8988T (cell line): ENCODE measurements at regions not wholly inside any gene's neighbourhood (a gene's known extent, or its start where the extent isn't known, plus 50 kb on each side); places are given as distances from the start of the nearest gene placed in this dataset.
"Not testable (repeated sequence)": the region's sequence is repeated elsewhere in the genome, so short reads cannot be mapped to it uniquely, and the experiment has no call there.

Experiments
- DNase-seq: peaks from one replicate; pipeline ENCODE4 v3.0.0; 2011

DNA sequence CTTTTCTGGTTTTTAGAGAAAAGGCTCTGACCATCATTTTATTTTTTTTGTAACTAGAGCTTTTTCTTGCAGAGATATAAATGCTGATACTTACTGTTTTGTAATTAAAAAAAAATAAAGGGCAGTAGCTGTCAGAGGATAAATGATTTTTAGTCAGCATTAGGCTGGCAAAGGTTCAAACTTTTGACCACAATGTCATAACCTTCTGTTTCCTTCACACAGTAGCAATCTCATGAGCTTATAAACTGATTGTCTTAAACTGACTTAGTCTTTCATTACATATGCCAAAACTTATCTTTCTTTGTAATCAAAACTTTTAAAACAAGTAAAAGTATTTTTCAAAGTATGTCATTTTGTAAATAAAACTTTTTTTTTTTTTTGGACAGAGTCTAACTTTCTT is 841.9 kb downstream of the OTOL1 start:
- DNase-seq: no peak

DNA sequence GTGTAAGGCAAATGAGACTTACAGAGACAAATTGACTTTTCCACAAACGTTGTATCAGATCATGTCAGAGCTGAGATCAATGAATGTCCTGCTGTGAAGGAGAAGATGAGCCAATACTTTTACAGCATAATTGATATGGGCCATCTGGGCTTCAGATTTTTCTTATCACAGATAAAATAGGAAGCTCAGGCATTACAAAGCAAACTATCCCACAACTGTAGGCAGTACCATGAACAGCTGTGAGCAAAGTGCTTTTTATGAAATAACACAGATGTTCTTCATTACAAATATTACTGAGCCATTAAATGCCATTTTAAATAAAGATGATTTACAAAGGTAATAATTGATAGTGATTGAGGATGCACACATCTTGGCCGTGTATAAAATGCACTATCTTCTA is 852.3 kb downstream of the OTOL1 start:
- no peak for DNase-seq

- DNase-seq: no peak
Measured at GRCh38 chr3:162353414-162353813, 856.8 kb downstream of the OTOL1 start.

DNA sequence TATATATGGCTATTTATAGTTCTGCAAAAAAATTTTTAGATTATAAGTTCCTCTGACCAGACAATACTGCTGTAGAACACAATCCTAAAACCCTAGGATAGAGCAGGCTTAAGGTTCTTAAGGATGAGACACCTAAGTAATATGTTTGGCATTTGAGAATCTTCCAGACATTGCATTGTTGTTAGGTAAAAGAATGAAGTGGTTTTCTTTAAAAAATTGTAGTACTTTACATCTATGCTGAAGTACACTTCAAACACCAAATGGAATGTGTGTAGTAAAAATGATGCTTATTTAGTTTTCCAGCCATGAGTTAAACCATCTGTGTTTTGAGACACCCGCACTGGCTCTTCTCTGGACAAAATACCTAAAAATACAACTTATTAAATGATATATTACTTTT is 857.7 kb downstream of the OTOL1 start:
- DNase-seq: no peak

DNA sequence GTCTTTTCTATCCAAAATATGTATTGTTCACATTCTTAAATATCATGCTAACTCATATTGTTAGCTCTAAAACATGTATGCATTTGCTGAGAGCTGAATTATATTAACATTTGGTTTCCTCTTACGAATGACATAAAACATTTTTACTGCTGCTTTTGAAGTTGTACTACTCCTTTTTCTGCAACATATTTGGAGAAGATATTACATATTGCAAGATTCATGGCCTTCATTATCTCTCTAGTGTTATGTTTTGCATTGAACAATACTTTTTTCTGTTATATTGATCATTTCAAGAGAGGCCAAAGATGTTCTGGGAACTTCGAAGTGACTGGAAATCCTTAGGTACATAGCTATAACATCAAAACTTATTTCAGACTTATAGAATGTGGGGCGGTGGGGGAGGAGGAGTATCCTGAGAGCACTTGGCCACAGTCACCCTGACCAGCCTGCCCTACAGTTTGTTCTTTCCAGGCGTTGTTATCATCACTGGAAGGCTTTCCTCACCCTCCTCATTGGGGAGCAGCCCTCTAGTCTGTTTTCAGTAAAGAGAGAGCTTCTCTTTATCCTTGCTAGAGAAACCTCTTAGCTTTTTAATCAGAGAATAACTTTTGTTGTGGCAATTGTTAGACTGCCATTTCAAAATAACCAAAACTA is 868.6 kb downstream of the OTOL1 start:
- DNase-seq: no peak

GRCh38 chr3:162366166-162366766 is 869.7 kb downstream of the OTOL1 start:
- no peak for DNase-seq

GRCh38 chr3:162367429-162368260 is 871.0 kb downstream of the OTOL1 start:
- no peak for DNase-seq

DNA sequence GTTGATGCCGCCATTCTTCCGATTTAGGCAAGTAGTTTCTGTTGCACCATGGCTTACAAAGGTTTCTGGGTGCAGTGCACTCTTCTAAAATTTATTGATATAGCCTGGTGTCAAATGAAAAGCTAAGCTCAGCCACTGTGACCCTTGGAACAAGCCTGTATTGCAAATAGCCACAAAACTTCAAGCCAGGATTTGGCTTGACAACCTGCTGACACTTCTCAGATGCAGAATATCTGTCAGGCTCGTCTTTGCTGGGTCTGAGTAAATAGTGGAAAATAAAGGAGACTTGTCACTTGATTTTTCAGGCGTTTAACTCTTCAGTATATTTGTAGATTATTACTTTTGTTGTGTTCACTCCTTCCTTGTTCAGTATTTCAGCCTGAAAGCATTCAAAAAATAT is 871.8 kb downstream of the OTOL1 start:
- no peak for DNase-seq

GRCh38 chr3:162369306-162369705 is 872.7 kb downstream of the OTOL1 start:
- DNase-seq: no peak

GRCh38 chr3:162370141-162370540 is 873.5 kb downstream of the OTOL1 start:
- no peak for DNase-seq

DNA sequence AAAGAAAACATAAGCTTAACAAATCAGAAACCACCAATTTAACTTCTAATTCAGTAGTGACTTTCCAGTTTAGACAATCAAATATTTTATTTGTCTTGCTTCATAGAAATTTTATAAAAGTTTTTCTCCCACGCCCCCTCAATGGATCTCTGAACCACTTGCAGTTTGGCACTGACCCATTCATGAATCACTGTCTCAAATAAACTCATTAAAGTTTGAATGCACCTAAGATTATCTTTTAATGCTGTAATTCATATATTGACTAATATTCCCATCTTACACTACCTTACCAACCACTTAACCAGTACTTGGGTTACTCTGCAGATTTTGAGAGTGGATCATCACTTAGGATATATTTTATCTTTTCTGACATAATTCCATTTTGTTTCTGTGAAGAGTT is 880.2 kb downstream of the OTOL1 start:
- DNase-seq: no peak

DNA sequence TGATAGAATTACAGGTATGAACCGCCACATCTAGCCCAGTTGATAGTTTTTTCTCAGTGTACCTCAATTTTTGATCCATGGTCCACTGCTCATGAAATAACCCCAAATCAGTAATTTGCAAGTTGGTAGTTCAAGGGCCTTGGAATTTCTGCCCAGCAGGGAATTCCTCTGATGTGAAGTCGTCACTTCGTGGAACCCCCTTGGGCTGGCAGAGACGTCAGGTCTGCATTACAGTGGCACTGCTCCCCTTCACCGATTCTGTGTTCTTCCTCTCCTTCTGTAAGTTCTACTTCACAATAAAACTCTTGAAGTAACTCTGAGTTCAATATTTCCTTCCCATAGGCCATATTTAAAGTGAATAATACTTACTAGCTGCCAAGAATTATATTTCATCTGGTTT is 881.0 kb downstream of the OTOL1 start:
- no peak for DNase-seq

- DNase-seq: no peak
Measured at GRCh38 chr3:162385387-162385786, 888.8 kb downstream of the OTOL1 start.

DNA sequence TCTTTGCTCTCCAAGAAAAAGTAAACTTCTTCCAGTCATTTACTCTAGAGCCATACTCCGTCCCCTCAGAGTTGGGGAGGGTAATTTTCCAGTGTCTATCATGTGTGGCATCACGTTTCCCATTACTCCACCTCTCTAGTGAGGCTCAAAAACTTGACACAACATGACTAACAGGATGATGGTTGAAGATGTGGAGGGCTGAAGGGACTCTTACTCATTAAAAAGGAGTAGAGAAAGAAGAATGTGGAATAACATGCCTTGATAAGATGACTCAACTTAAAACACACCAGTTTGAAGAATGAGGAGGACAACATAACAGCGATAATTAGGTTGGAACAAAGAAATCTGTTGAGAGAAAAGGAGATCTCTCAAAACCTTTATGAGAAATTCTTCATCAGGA is 894.3 kb downstream of the OTOL1 start:
- DNase-seq: no peak

- DNase-seq: no peak
Measured at GRCh38 chr3:162391301-162391700, 894.7 kb downstream of the OTOL1 start.

DNA sequence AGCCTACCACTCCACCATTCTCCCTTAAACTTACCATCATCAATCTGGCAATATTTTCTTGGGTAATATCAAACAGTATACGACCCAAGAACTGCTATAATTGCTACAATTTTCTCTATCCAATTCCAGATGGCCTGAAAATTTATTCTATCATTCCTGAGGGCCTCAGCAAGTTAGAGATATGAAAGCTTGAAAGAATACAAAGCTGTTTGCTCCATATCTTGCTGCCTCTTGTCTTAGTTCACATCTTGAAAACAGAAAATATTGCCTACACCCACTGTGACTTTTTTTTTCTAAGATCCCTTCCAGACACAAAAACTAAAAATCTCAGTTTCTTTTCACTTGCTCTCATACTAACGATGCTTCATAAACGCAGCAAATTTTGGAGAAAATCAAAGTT is 898.9 kb downstream of the OTOL1 start:
- DNase-seq: no peak

DNA sequence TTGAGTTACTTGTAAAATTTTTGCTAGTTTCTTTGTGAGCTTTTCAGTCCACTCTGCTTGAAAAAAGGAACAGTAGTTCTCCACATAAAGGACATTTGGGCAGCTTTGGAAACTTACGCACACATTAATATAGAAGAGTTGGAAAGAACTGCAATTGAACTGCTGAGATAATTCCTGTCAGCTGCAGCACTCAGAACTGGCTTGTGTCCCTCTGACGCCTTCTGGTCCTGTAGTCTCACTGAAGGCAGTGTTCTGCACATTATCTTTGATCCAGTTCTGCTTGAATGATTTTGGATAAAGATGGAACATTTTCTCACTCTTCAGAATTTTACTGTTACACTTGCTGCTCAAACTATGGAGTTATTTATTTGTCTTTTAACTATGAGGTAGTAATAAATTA is 901.9 kb downstream of the OTOL1 start:
- no peak for DNase-seq

DNA sequence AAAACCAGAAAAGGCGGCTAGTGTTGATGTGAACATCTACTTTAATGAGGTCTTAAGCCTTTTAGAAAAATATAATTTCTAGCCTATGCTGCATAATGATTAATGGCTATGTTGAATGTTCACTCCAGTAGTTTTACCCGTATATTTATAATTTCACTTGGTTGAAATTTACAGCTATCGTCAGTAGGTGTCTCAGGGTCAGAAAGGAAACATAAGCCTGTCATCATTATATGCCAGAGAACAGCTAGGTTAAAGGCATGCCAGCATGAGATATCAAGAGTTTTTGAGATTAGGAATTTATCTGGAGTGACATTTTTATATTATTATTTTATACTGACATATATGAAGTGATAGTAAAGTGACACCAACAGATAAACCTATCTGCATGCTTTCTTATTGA is 904.1 kb downstream of the OTOL1 start:
- no peak for DNase-seq

- DNase-seq: not testable (repeated sequence)
Measured at GRCh38 chr3:162411556-162411955, 914.9 kb downstream of the OTOL1 start.

GRCh38 chr3:162421721-162422120 is 925.1 kb downstream of the OTOL1 start:
- no peak for DNase-seq

DNA sequence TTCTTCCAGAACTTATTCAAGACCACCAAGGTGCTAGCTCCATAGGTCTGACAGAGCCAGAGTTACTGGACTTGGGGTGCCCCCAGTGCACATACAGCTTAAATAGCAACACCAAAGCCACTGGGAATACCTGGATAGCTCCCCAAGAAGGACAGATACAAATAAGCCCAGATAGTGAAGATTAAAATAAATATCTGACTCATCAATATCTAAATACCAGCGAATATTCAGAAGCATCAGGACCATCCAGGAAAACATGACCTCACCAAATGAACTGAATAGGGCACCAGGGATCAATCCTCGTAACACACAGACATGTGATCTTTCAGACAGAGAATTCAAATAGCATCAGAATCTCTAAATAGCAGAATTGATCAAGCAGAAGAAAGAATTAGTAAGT is 931.6 kb downstream of the OTOL1 start:
- no peak for DNase-seq

DNA sequence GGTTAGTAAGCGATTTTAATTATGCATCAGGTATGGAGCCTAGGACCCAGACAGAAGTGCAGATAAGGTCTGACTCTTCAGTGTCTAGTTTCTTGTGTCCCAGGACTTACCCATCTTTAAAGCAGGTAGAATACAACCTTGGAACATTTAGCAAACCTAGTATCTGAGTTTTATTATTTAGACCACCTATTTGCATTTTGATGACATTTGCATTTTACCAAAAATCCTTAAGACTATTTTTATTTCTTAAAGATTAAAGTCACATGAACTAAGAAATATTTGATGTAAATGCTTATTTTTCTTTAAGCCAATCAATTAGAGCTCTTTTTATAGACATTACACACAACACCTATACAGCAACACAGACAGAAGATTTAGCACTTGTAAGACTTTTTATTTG is 939.1 kb downstream of the OTOL1 start:
- DNase-seq: no peak

DNA sequence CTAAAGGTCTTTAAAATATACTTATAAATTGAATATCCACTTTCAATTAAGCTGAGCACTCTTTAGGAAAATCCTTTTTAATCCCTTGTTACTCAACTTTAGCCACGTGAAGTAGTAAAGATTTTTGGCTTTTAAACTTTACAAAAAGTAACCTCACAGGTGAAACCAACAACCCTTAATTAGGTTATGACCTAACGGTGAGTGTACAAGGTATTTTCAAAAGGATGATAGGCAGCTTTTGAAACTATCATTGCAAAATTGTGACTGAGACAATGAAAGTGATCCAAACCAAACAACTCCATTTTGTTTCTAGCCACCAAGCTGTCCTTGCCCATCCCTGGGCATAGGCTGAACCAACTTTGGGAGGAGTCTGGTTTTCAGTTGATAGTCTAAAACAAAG is 940.2 kb downstream of the OTOL1 start:
- no peak for DNase-seq

DNA sequence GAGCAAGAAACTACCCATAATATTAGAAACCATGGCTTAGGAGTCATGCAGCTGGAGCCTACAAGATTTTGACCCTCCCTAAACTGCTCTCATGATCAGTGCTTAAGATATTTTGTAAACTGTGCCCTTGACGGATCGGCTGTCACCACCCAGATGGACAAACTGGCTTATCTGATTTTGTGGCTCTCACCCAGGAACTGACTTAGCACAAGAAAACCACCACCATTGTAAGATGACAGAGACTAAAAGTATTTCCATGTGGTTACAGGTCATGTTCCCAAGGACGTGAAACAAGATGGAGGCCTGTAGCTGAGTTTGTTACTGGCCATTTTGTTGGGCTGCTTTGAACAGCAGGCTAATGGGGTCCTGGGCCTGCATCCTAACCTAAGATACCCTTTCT is 940.9 kb downstream of the OTOL1 start:
- no peak for DNase-seq
